ENCODE measurements at regions not wholly inside any gene's neighbourhood (a gene's known extent, or its start where the extent isn't known, plus 50 kb on each side); places are given as distances from the start of the nearest gene placed in this dataset.

GRCh38 chr14:31930493-31931240 lies 146.4 kb upstream of the ARHGAP5 start:
- intact Hi-C loops (cut with micrococcal nuclease), result no loop called here
- Histone ChIP-seq H3K27ac (ENCODE audit: low read length) (no peak overlapping the region), H3K36me3 (ENCODE audit: control insufficient read depth, insufficient read depth, low read length) (no peaks in the 10 kb centered on the region), H3K4me3 (ENCODE audit: low read length) (no peak overlapping the region), H3K27me3 (ENCODE audit: control insufficient read depth, insufficient read depth, low read length) (no peaks in the 10 kb centered on the region), H3K4me1 (ENCODE audit: control insufficient read depth, insufficient read depth, low read length) (no peaks in the 10 kb centered on the region), H3K9me3 (ENCODE audit: control insufficient read depth, insufficient read depth, low read length) (no peaks in the 10 kb centered on the region)
- Mint-ChIP-seq H3K27me3 (ENCODE audit: low read depth in 2 of 2) (no peaks in the 10 kb centered on the region), H3K9me3 (peaks cover 0 to 2% of the 10 kb centered on the region in 2 donors), H3K4me3 (no peak overlapping the region), H3K27ac (no peak overlapping the region), H3K36me3 (no peaks in the 10 kb centered on the region), H3K4me1 (peaks cover 0 to 5% of the 10 kb centered on the region in 2 donors)
- ATAC-seq (no peak), DNase-seq (no peak)
- TF ChIP-seq CTCF (IDR thresholded peaks at IDR 0.05), result no peak
- 68% methylated on average over 2 of the region's 3 CpGs for WGBS (ENCODE audit: insufficient coverage)

GRCh38 chr14:31932675-31933074 lies 144.4 kb upstream of the ARHGAP5 start:
- TF ChIP-seq CTCF (IDR thresholded peaks at IDR 0.05), result no peak
- peaks cover 2 to 3% of the 10 kb centered on the region in 2 donors for H3K4me1 Mint-ChIP-seq
- Histone ChIP-seq H3K9me3 (ENCODE audit: control insufficient read depth, insufficient read depth, low read length) (no peaks in the 10 kb centered on the region), H3K4me3 (ENCODE audit: low read length) (no peak overlapping the region), H3K27me3 (ENCODE audit: control insufficient read depth, insufficient read depth, low read length) (no peaks in the 10 kb centered on the region), H3K27ac (ENCODE audit: low read length) (no peak overlapping the region), H3K36me3 (ENCODE audit: control insufficient read depth, insufficient read depth, low read length) (no peaks in the 10 kb centered on the region), H3K4me1 (ENCODE audit: control insufficient read depth, insufficient read depth, low read length) (no peaks in the 10 kb centered on the region)
- DNase-seq, result no peak
- no peaks in the 10 kb centered on the region for H3K27me3 Mint-ChIP-seq (ENCODE audit: low read depth in 2 of 2)
- no peak overlapping the region for H3K4me3 Mint-ChIP-seq
- 95% methylated on average over 5 of the region's 5 CpGs for WGBS (ENCODE audit: insufficient coverage)
- intact Hi-C loops (cut with micrococcal nuclease), result no loop called here
- no peak overlapping the region for H3K27ac Mint-ChIP-seq
- H3K36me3 Mint-ChIP-seq, result no peaks in the 10 kb centered on the region
- no peak for ATAC-seq
- peaks cover 0 to 2% of the 10 kb centered on the region in 2 donors for H3K9me3 Mint-ChIP-seq

- no peak for DNase-seq
- Histone ChIP-seq H3K4me3 (ENCODE audit: low read length) (no peak overlapping the region), H3K36me3 (ENCODE audit: control insufficient read depth, insufficient read depth, low read length) (no peaks in the 10 kb centered on the region), H3K27me3 (ENCODE audit: control insufficient read depth, insufficient read depth, low read length) (no peaks in the 10 kb centered on the region), H3K9me3 (ENCODE audit: control insufficient read depth, insufficient read depth, low read length) (no peaks in the 10 kb centered on the region), H3K4me1 (ENCODE audit: control insufficient read depth, insufficient read depth, low read length) (no peaks in the 10 kb centered on the region), H3K27ac (ENCODE audit: low read length) (no peak overlapping the region)
- WGBS (ENCODE audit: insufficient coverage), result 82% methylated on average over 2 of the region's 3 CpGs
- no peak for ATAC-seq
- intact Hi-C loops (cut with micrococcal nuclease), result no loop called here
- no peak overlapping the region for H3K27ac Mint-ChIP-seq
- no peaks in the 10 kb centered on the region for H3K27me3 Mint-ChIP-seq (ENCODE audit: low read depth in 2 of 2)
- H3K4me1 Mint-ChIP-seq, result peaks cover 0 to 5% of the 10 kb centered on the region in 2 donors
- TF ChIP-seq CTCF (IDR thresholded peaks at IDR 0.05), result no peak
- H3K9me3 Mint-ChIP-seq, result peaks cover 0 to 2% of the 10 kb centered on the region in 2 donors
- no peaks in the 10 kb centered on the region for H3K36me3 Mint-ChIP-seq
- no peak overlapping the region for H3K4me3 Mint-ChIP-seq
Measured at GRCh38 chr14:31933716-31934115, 143.4 kb upstream of the ARHGAP5 start.

- no peak overlapping the region for H3K4me3 Mint-ChIP-seq
- Histone ChIP-seq H3K4me1 (ENCODE audit: control insufficient read depth, insufficient read depth, low read length) (no peaks in the 10 kb centered on the region), H3K36me3 (ENCODE audit: control insufficient read depth, insufficient read depth, low read length) (no peaks in the 10 kb centered on the region), H3K4me3 (ENCODE audit: low read length) (no peak overlapping the region), H3K27ac (ENCODE audit: low read length) (no peak overlapping the region), H3K9me3 (ENCODE audit: control insufficient read depth, insufficient read depth, low read length) (no peaks in the 10 kb centered on the region), H3K27me3 (ENCODE audit: control insufficient read depth, insufficient read depth, low read length) (no peaks in the 10 kb centered on the region)
- 87% methylated on average over 3 of the region's 4 CpGs for WGBS (ENCODE audit: insufficient coverage)
- H3K27me3 Mint-ChIP-seq (ENCODE audit: low read depth in 2 of 2), result no peaks in the 10 kb centered on the region
- H3K4me1 Mint-ChIP-seq, result peaks cover 0 to 5% of the 10 kb centered on the region in 2 donors
- DNase-seq (peak in 1 of 2 donors; percentile 58), ATAC-seq (no peak)
- TF ChIP-seq CTCF (IDR thresholded peaks at IDR 0.05), result no peak
- H3K27ac Mint-ChIP-seq, result no peak overlapping the region
- intact Hi-C loops (cut with micrococcal nuclease), result no loop called here
- H3K9me3 Mint-ChIP-seq, result peaks cover 0 to 2% of the 10 kb centered on the region in 2 donors
- no peaks in the 10 kb centered on the region for H3K36me3 Mint-ChIP-seq
Measured at GRCh38 chr14:31934767-31935266, 142.3 kb upstream of the ARHGAP5 start.
